BJ (cell line): ENCODE measurements at regions not wholly inside any gene's neighbourhood (a gene's known extent, or its start where the extent isn't known, plus 50 kb on each side); places are given as distances from the start of the nearest gene placed in this dataset.
"Not testable (repeated sequence)": the region's sequence is repeated elsewhere in the genome, so short reads cannot be mapped to it uniquely, and the experiment has no call there.

Experiments used
- CTCF ChIA-PET: fragments of 350-600 bp; formaldehyde crosslinking; extraction: SDS; loops from one replicate; lab custom pipeline; 2021; ENCODE audit warnings: antibody characterized with exemption, inconsistent platforms; lab: Yijun Ruan, JAX
- POLR2A ChIA-PET: fragments of 300-600 bp; sonication (Branson Sonifier 250); formaldehyde crosslinking; extraction: SDS; loops from one replicate; lab custom pipeline; 2021; ENCODE audit warnings: antibody characterized with exemption; lab: Charles Lee
- DNase-seq: peaks from one replicate; pipeline ENCODE4 v3.0.0-alpha.2; 2011; ENCODE audit warnings: low read depth
- H3K27me3 ChIP-seq: 2 replicates; pipeline ENCODE4 v1.6.0; 2011; ENCODE audit warnings: low read length; ENCODE audit not compliant: control insufficient read depth, insufficient read depth
- H3K36me3 ChIP-seq: 2 replicates; pipeline ENCODE4 v1.5.1; 2011; ENCODE audit warnings: low read length; ENCODE audit not compliant: control insufficient read depth, insufficient read depth
- H3K4me3 ChIP-seq: 2 replicates; pipeline ENCODE4 v1.5.1; 2011; ENCODE audit warnings: low read depth, mild to moderate bottlenecking, control low read depth, low read length
- TF ChIP-seq, protein P1 (sequence below): IDR thresholded peaks from 2 replicates; pipeline ENCODE4 v1.5.1; 2011; ENCODE audit warnings: low read depth, mild to moderate bottlenecking, control low read depth, inconsistent platforms, low read length, moderate library complexity; ENCODE audit not compliant: insufficient read depth

DNA sequence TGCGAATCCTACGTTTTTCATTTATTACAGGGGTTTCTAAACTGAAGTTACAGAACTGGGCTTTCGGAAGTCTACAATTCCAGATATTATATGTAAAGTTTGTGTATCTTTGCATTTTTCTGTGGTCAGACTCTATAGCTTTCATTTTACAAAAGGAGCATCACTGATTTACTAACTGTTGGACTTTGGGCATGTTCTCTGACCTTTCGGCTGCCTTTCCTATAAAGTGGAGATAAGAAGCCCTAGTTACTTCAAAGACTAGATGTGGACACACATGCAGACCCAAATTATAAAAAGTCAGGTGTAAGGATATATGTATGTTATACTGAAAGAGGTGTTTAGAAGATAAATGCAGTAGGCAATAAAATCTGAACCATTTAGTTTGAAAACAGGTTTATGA, 126.6 kb upstream of the PRKCQ start:
- no peak for DNase-seq
- ChIA-PET POLR2A (no interaction called here), CTCF (no interaction called here)
- H3K36me3 ChIP-seq, result no peaks in the 10 kb centered on the region
- no peak overlapping the region for H3K4me3 ChIP-seq
- TF ChIP-seq, protein P1, sequence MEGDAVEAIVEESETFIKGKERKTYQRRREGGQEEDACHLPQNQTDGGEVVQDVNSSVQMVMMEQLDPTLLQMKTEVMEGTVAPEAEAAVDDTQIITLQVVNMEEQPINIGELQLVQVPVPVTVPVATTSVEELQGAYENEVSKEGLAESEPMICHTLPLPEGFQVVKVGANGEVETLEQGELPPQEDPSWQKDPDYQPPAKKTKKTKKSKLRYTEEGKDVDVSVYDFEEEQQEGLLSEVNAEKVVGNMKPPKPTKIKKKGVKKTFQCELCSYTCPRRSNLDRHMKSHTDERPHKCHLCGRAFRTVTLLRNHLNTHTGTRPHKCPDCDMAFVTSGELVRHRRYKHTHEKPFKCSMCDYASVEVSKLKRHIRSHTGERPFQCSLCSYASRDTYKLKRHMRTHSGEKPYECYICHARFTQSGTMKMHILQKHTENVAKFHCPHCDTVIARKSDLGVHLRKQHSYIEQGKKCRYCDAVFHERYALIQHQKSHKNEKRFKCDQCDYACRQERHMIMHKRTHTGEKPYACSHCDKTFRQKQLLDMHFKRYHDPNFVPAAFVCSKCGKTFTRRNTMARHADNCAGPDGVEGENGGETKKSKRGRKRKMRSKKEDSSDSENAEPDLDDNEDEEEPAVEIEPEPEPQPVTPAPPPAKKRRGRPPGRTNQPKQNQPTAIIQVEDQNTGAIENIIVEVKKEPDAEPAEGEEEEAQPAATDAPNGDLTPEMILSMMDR, result no peak
- peaks cover 4% of the 10 kb centered on the region; the same call in 1 of the 2 replicates for H3K27me3 ChIP-seq

DNA sequence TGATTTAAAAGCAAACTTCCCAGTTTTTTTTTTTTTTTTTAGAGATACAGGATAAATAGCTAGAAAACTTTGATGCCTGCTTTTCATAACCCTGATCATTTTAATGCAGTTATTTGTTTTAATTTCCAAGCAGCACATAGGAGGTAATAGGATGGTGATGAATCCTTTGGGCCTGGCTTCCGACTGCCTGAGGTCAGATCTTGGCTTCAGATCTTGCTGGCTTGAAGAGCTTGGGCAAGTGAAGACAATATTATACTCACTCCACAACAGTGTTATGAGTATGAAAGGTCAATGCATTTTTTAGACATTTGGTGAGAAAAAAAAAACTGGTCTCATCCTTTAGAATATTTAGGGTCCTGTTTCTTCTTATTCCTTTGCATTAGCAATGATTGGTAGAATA, 124.8 kb upstream of the PRKCQ start:
- Histone ChIP-seq H3K4me3 (no peak overlapping the region), H3K36me3 (no peaks in the 10 kb centered on the region), H3K27me3 (peaks cover 4% of the 10 kb centered on the region; the same call in 1 of the 2 replicates)
- POLR2A ChIA-PET, result interaction anchor here (0.6 kb wide), 2 partner anchors 13 to 1724 kb away, joined by 8 to 15 read pairs; no protein-coding TSS in a partner anchor
- CTCF ChIA-PET, result no interaction called here
- TF ChIP-seq, protein P1, result no peak
- no peak for DNase-seq

DNA sequence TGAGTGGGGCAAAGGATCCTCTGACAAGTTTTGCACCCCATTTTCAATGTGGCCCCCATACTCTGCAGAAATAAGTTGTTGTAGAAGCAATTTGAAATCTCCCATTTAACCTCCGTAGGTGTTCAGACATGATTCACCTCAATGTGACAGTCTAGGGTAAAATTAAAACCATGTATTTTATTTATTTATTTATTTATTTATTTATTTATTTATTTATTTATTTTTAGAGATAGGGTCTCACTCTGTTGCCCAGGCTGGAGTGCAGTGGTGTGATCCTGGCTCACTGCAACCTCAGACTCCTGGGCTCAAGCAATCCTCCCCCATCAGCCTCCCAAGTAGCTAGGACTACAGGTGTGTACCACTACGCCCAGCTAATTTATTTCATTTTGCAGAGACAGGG, 122.8 kb upstream of the PRKCQ start:
- H3K27me3 ChIP-seq, CTCF ChIA-PET, H3K36me3 ChIP-seq, H3K4me3 ChIP-seq, DNase-seq, POLR2A ChIA-PET: not testable (repeated sequence)

DNA sequence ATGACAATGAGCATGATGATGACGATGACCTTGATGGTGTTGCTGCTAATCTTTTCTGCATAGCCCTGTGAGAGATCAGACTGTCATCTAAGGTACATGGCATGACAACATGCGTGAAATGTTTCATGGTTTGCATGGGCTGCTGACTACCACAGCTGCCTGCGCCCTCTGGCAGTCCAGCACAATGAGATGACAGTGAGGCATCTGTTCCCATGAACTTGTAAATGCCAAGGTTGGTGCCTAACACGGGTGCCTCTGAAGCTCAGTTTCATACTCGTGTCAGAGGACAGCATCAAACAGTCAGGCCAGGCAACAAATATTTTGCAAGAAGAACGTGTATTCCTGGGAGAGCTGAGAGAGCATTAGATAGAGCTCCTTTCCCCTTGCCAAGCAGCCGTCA, 122.0 kb upstream of the PRKCQ start:
- Histone ChIP-seq H3K27me3 (no peaks in the 10 kb centered on the region), H3K36me3 (no peaks in the 10 kb centered on the region), H3K4me3 (no peak overlapping the region)
- POLR2A ChIA-PET, result no interaction called here
- no peak for DNase-seq
- TF ChIP-seq, protein P1, result no peak
- CTCF ChIA-PET, result interaction anchor here (0.8 kb wide), 1 partner anchor 34 kb away, joined by 4 read pairs; no protein-coding TSS in a partner anchor

DNA sequence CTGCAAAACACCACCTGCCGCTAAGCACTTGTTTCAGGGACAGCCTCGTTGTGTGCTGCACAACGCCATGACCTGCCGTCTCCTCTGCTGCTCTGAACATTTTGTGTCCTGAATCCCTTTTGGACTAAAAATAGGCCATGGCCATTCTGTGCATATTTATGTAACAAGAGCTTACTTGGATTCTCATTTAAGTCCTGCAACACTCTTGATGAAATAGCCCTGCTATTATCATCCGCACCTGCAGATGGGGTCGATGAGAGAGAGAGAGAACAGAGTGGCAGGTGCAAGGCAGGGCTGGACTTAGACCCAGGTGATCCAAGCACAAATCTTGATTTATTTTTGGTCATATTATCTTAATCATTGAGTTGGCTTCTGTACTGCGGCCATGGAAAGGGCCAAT, 121.2 kb upstream of the PRKCQ start:
- TF ChIP-seq, protein P1, result no peak
- ChIA-PET CTCF (interaction anchor here (0.8 to 1.9 kb wide), 3 partner anchors 9 to 33 kb away, joined by 3 to 7 read pairs (median 4); no protein-coding TSS in a partner anchor), POLR2A (no interaction called here)
- Histone ChIP-seq H3K4me3 (no peak overlapping the region), H3K36me3 (no peaks in the 10 kb centered on the region), H3K27me3 (no peaks in the 10 kb centered on the region)
- DNase-seq, result no peak

DNA sequence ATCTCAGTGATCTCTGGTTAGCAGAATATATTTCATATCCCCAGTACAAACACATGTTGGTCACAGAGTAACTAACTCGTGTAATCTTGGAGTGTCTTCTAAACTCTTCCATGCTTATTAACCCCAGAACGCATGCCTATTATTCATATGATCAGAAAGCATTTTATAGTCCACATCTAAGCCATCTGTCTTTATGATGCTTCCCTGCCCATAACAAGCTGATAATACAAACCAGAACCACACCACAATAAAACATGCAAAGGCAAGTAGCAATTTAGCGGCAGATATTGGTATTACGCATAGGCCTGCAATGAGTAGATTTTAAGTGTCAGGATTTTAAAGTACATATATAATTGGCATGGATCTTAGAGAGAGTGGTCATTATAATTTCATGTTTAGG, 120.0 kb upstream of the PRKCQ start:
- H3K4me3 ChIP-seq, result no peak overlapping the region
- ChIA-PET CTCF (interaction anchor here (1.4 to 1.9 kb wide), 2 partner anchors 10 to 18 kb away, joined by 3 to 7 read pairs; no protein-coding TSS in a partner anchor), POLR2A (no interaction called here)
- H3K36me3 ChIP-seq, result no peaks in the 10 kb centered on the region
- DNase-seq, result no peak
- TF ChIP-seq, protein P1, result no peak
- no peaks in the 10 kb centered on the region for H3K27me3 ChIP-seq
